ENCODE measurements at regions not wholly inside any gene's neighbourhood (a gene's known extent, or its start where the extent isn't known, plus 50 kb on each side); places are given as distances from the start of the nearest gene placed in this dataset.
"Not testable (repeated sequence)": the region's sequence is repeated elsewhere in the genome, so short reads cannot be mapped to it uniquely, and the experiment has no call there.

GRCh38 chr1:206375552-206375951, 94.7 kb upstream of the IKBKE start:
- not testable (repeated sequence) for H3K27me3 ChIP-seq (ENCODE audit: insufficient read depth, low read length); H3K27ac ChIP-seq (ENCODE audit: low read length); H3K36me3 ChIP-seq (ENCODE audit: insufficient read depth, low read depth, low read length); H3K9me3 ChIP-seq (ENCODE audit: insufficient read depth, low read depth, low read length); H3K4me3 ChIP-seq (ENCODE audit: low read length); H3K9ac ChIP-seq (ENCODE audit: low read depth, low read length); H3K4me1 ChIP-seq (ENCODE audit: insufficient read depth, low read length)

GRCh38 chr1:206378506-206378905, 91.8 kb upstream of the IKBKE start:
- H3K27me3 ChIP-seq (ENCODE audit: insufficient read depth, low read length); H3K4me1 ChIP-seq (ENCODE audit: insufficient read depth, low read length); H3K36me3 ChIP-seq (ENCODE audit: insufficient read depth, low read depth, low read length); H3K9me3 ChIP-seq (ENCODE audit: insufficient read depth, low read depth, low read length); H3K27ac ChIP-seq (ENCODE audit: low read length); H3K9ac ChIP-seq (ENCODE audit: low read depth, low read length); H3K4me3 ChIP-seq (ENCODE audit: low read length): not testable (repeated sequence)

GRCh38 chr1:206379245-206379644, 91.0 kb upstream of the IKBKE start:
- not testable (repeated sequence) for H3K4me3 ChIP-seq (ENCODE audit: low read length); H3K4me1 ChIP-seq (ENCODE audit: insufficient read depth, low read length); H3K27ac ChIP-seq (ENCODE audit: low read length); H3K27me3 ChIP-seq (ENCODE audit: insufficient read depth, low read length); H3K9ac ChIP-seq (ENCODE audit: low read depth, low read length); H3K9me3 ChIP-seq (ENCODE audit: insufficient read depth, low read depth, low read length); H3K36me3 ChIP-seq (ENCODE audit: insufficient read depth, low read depth, low read length)

- H3K9ac ChIP-seq (ENCODE audit: low read depth, low read length); H3K27ac ChIP-seq (ENCODE audit: low read length); H3K36me3 ChIP-seq (ENCODE audit: insufficient read depth, low read depth, low read length); H3K4me1 ChIP-seq (ENCODE audit: insufficient read depth, low read length); H3K4me3 ChIP-seq (ENCODE audit: low read length); H3K9me3 ChIP-seq (ENCODE audit: insufficient read depth, low read depth, low read length); H3K27me3 ChIP-seq (ENCODE audit: insufficient read depth, low read length): not testable (repeated sequence)
Observed at GRCh38 chr1:206380163-206380790, 90.0 kb upstream of the IKBKE start.

- H3K27me3 ChIP-seq (ENCODE audit: insufficient read depth, low read length); H3K36me3 ChIP-seq (ENCODE audit: insufficient read depth, low read depth, low read length); H3K9me3 ChIP-seq (ENCODE audit: insufficient read depth, low read depth, low read length); H3K9ac ChIP-seq (ENCODE audit: low read depth, low read length); H3K4me3 ChIP-seq (ENCODE audit: low read length); H3K4me1 ChIP-seq (ENCODE audit: insufficient read depth, low read length); H3K27ac ChIP-seq (ENCODE audit: low read length): not testable (repeated sequence)
Observed at GRCh38 chr1:206380791-206381610, 89.3 kb upstream of the IKBKE start.

- H3K4me3 ChIP-seq (ENCODE audit: low read length); H3K9ac ChIP-seq (ENCODE audit: low read depth, low read length); H3K36me3 ChIP-seq (ENCODE audit: insufficient read depth, low read depth, low read length); H3K27ac ChIP-seq (ENCODE audit: low read length); H3K9me3 ChIP-seq (ENCODE audit: insufficient read depth, low read depth, low read length); H3K4me1 ChIP-seq (ENCODE audit: insufficient read depth, low read length); H3K27me3 ChIP-seq (ENCODE audit: insufficient read depth, low read length): not testable (repeated sequence)
Observed at GRCh38 chr1:206384029-206384807, 86.1 kb upstream of the IKBKE start.

GRCh38 chr1:206384891-206385290, 85.4 kb upstream of the IKBKE start:
- H3K27me3 ChIP-seq (ENCODE audit: insufficient read depth, low read length); H3K4me3 ChIP-seq (ENCODE audit: low read length); H3K27ac ChIP-seq (ENCODE audit: low read length); H3K36me3 ChIP-seq (ENCODE audit: insufficient read depth, low read depth, low read length); H3K9me3 ChIP-seq (ENCODE audit: insufficient read depth, low read depth, low read length); H3K9ac ChIP-seq (ENCODE audit: low read depth, low read length); H3K4me1 ChIP-seq (ENCODE audit: insufficient read depth, low read length): not testable (repeated sequence)

GRCh38 chr1:206387631-206388030, 82.6 kb upstream of the IKBKE start:
- H3K36me3 ChIP-seq (ENCODE audit: insufficient read depth, low read depth, low read length); H3K9ac ChIP-seq (ENCODE audit: low read depth, low read length); H3K9me3 ChIP-seq (ENCODE audit: insufficient read depth, low read depth, low read length); H3K4me3 ChIP-seq (ENCODE audit: low read length); H3K27ac ChIP-seq (ENCODE audit: low read length); H3K4me1 ChIP-seq (ENCODE audit: insufficient read depth, low read length); H3K27me3 ChIP-seq (ENCODE audit: insufficient read depth, low read length): not testable (repeated sequence)

- H3K9ac ChIP-seq (ENCODE audit: low read depth, low read length); H3K4me1 ChIP-seq (ENCODE audit: insufficient read depth, low read length); H3K27ac ChIP-seq (ENCODE audit: low read length); H3K36me3 ChIP-seq (ENCODE audit: insufficient read depth, low read depth, low read length); H3K27me3 ChIP-seq (ENCODE audit: insufficient read depth, low read length); H3K4me3 ChIP-seq (ENCODE audit: low read length); H3K9me3 ChIP-seq (ENCODE audit: insufficient read depth, low read depth, low read length): not testable (repeated sequence)
Observed at GRCh38 chr1:206391903-206392302, 78.4 kb upstream of the IKBKE start.

- not testable (repeated sequence) for H3K27ac ChIP-seq (ENCODE audit: low read length); H3K36me3 ChIP-seq (ENCODE audit: insufficient read depth, low read depth, low read length); H3K9me3 ChIP-seq (ENCODE audit: insufficient read depth, low read depth, low read length); H3K27me3 ChIP-seq (ENCODE audit: insufficient read depth, low read length); H3K9ac ChIP-seq (ENCODE audit: low read depth, low read length); H3K4me1 ChIP-seq (ENCODE audit: insufficient read depth, low read length); H3K4me3 ChIP-seq (ENCODE audit: low read length)
Observed at GRCh38 chr1:206397501-206397900, 72.8 kb upstream of the IKBKE start.

GRCh38 chr1:206398261-206398660, 72.0 kb upstream of the IKBKE start:
- not testable (repeated sequence) for H3K27me3 ChIP-seq (ENCODE audit: insufficient read depth, low read length); H3K36me3 ChIP-seq (ENCODE audit: insufficient read depth, low read depth, low read length); H3K4me3 ChIP-seq (ENCODE audit: low read length); H3K9me3 ChIP-seq (ENCODE audit: insufficient read depth, low read depth, low read length); H3K4me1 ChIP-seq (ENCODE audit: insufficient read depth, low read length); H3K27ac ChIP-seq (ENCODE audit: low read length); H3K9ac ChIP-seq (ENCODE audit: low read depth, low read length)

Measured in iPS-20b (cell line).